Right atrium auricular region (tissue), 2 donors: ENCODE measurements at regions not wholly inside any gene's neighbourhood (a gene's known extent, or its start where the extent isn't known, plus 50 kb on each side); places are given as distances from the start of the nearest gene placed in this dataset.

Source experiments
- DNase-seq: peaks from one replicate; pipeline ENCODE4 v3.0.0-alpha.2; 2019; ENCODE audit warnings: low spot score
- H3K27ac ChIP-seq, 2 donors: fragments of 200-600 bp; sonication (generic); 1 replicate in 1 of 2; 2 replicates in 1 of 2; pipeline ENCODE4 v1.5.1; 2016 to 2019
- H3K27me3 ChIP-seq, 2 donors: fragments of 200-600 bp; sonication (generic); one replicate each; pipeline versions ENCODE4 v1.5.1 to v1.6.0; 2017 to 2019
- H3K36me3 ChIP-seq: fragments of 200-600 bp; sonication (generic); one replicate; pipeline ENCODE4 v1.5.1; 2016
- H3K4me1 ChIP-seq, 2 donors: fragments of 200-600 bp; sonication (generic); one replicate each; pipeline versions ENCODE4 v1.5.1 to v1.6.0; 2017 to 2019
- H3K4me3 ChIP-seq, 2 donors: fragments of 200-600 bp; sonication (generic); 1 replicate in 1 of 2; 2 replicates in 1 of 2; pipeline ENCODE4 v1.5.1; 2017 to 2019; ENCODE audit warnings: mild to moderate bottlenecking in 1 of 2, moderate library complexity in 1 of 2
- H3K9me3 ChIP-seq, 2 donors: fragments of 200-600 bp; sonication (generic); one replicate each; pipeline ENCODE4 v1.5.1; 2019
- TF ChIP-seq, protein P1 (sequence below), 2 donors: fragments of 200-600 bp; sonication (generic); IDR thresholded peaks; one replicate each; pipeline ENCODE4 v1.5.1; 2019; ENCODE audit warnings: antibody characterized with exemption in 2 of 2

DNA sequence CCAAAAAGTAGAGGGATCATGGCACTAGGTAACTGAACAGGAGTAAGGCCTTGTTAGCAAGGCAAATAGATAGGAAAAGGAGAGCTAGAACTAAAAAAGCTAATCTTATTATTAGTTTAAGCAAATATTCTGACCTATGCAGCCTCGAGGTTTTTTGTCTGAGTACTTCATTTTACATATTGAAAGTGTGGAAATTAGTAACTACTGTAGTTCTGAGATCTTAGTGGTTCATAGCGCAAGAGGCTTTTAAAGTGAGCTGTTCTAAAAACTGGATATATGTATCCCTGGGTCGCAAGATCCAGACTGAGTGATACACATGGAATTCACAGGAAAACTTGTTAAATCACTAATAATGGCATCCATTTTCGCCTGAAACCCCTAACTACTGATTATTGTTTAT lies 411.0 kb upstream of the SOX5 start:
- Histone ChIP-seq H3K4me3 (no peak overlapping the region), H3K4me1 (no peaks in the 10 kb centered on the region), H3K27ac (no peak overlapping the region), H3K36me3 (no peaks in the 10 kb centered on the region), H3K27me3 (no peaks in the 10 kb centered on the region), H3K9me3 (no peaks in the 10 kb centered on the region)
- no peak for DNase-seq
- TF ChIP-seq, protein P1, sequence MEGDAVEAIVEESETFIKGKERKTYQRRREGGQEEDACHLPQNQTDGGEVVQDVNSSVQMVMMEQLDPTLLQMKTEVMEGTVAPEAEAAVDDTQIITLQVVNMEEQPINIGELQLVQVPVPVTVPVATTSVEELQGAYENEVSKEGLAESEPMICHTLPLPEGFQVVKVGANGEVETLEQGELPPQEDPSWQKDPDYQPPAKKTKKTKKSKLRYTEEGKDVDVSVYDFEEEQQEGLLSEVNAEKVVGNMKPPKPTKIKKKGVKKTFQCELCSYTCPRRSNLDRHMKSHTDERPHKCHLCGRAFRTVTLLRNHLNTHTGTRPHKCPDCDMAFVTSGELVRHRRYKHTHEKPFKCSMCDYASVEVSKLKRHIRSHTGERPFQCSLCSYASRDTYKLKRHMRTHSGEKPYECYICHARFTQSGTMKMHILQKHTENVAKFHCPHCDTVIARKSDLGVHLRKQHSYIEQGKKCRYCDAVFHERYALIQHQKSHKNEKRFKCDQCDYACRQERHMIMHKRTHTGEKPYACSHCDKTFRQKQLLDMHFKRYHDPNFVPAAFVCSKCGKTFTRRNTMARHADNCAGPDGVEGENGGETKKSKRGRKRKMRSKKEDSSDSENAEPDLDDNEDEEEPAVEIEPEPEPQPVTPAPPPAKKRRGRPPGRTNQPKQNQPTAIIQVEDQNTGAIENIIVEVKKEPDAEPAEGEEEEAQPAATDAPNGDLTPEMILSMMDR (IDR thresholded peaks at IDR 0.05) = no peak

GRCh38 chr12:24360057-24360456 lies 410.6 kb upstream of the SOX5 start:
- H3K9me3 ChIP-seq = no peaks in the 10 kb centered on the region
- H3K4me1 ChIP-seq = no peaks in the 10 kb centered on the region
- TF ChIP-seq, protein P1 (IDR thresholded peaks at IDR 0.05) = no peak
- no peak overlapping the region for H3K4me3 ChIP-seq
- no peak overlapping the region for H3K27ac ChIP-seq
- H3K27me3 ChIP-seq = no peaks in the 10 kb centered on the region
- H3K36me3 ChIP-seq = no peaks in the 10 kb centered on the region
- no peak for DNase-seq

DNA sequence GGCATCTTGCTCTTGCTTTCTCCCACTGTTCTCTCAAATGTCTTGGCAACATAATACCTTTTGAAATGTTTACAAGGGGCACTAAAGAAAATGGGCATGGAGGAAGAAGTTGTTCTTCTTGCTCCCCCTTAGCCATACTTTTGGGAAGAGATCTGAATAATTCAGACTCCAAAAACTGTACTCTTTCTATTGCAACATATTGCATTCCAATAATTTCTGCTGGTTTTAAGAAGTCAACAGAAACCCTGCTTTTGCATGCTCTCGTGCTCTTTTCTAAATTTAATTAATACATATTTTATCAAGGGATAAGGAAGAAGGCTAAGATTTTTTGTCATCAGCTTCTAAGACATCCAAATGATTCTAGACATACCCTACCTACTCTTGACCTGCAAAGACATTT lies 409.9 kb upstream of the SOX5 start:
- Histone ChIP-seq H3K27me3 (no peaks in the 10 kb centered on the region), H3K4me3 (no peak overlapping the region), H3K9me3 (no peaks in the 10 kb centered on the region)

DNA sequence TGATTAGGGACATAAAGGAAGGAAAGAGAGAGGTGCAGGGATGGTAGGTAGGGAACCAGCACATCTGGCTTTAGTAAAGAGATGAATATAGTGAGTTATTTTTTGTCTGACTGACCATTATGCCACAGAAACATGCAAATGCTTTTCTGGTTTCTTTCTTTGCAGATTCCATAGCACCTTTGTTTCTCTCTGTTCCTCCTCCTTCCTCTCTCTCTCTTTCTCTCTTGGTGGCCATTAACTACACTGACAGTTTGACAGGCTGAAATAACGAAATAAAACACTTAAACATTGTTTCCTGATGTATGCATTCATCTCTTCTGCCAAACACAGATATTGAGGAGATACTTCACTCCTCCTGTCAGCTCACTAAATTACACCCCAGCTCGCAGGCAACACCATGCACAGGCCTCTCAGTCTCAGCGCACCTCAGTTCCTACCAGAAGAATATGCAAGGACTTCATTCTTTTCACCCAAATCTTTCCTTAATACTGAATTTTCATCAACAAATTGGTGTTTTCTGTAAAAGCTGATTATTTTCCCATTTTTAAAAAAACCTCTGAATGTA lies 406.9 kb upstream of the SOX5 start:
- TF ChIP-seq, protein P1 (IDR thresholded peaks at IDR 0.05) = no peak
- no peaks in the 10 kb centered on the region for H3K9me3 ChIP-seq
- no peak overlapping the region for H3K27ac ChIP-seq
- no peaks in the 10 kb centered on the region for H3K36me3 ChIP-seq
- no peaks in the 10 kb centered on the region for H3K27me3 ChIP-seq
- no peaks in the 10 kb centered on the region for H3K4me1 ChIP-seq
- no peak overlapping the region for H3K4me3 ChIP-seq
- no peak for DNase-seq

More for the DNA sequence above, 409.9 kb upstream of the SOX5 start:
- Histone ChIP-seq H3K36me3 (no peaks in the 10 kb centered on the region), H3K4me1 (no peaks in the 10 kb centered on the region), H3K27ac (no peak overlapping the region)
- TF ChIP-seq, protein P1 (IDR thresholded peaks at IDR 0.05) = no peak
- DNase-seq = no peak

DNA sequence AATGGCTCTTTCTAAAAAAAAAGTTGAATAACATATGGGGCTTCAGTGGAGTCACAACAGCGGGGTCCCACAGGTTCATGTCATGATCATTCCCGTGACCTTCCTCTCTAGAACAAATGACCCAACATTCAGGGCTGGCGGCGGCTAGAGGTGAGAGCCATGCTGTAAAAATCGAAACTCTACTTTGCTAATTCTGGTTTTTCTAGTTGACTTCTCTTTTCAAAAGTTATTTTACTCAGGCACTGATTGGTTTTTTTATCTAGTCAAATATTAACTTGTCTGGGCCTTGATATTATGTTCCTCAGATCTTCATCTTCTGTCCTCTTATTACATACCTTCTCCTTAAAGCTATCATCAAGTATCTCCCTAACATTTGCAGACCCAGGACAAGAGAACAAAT lies 402.9 kb upstream of the SOX5 start:
- no peaks in the 10 kb centered on the region for H3K36me3 ChIP-seq
- no peak overlapping the region for H3K27ac ChIP-seq
- TF ChIP-seq, protein P1 (IDR thresholded peaks at IDR 0.05) = no peak
- no peaks in the 10 kb centered on the region for H3K9me3 ChIP-seq
- DNase-seq = no peak
- no peaks in the 10 kb centered on the region for H3K4me1 ChIP-seq
- no peak overlapping the region for H3K4me3 ChIP-seq
- H3K27me3 ChIP-seq = no peaks in the 10 kb centered on the region
